GM06990 (cell line): ENCODE measurements at regions not wholly inside any gene's neighbourhood (a gene's known extent, or its start where the extent isn't known, plus 50 kb on each side); places are given as distances from the start of the nearest gene placed in this dataset.
"Not testable (repeated sequence)": the region's sequence is repeated elsewhere in the genome, so short reads cannot be mapped to it uniquely, and the experiment has no call there.

Source experiments
- DNase-seq: peaks from one replicate; pipeline ENCODE4 v3.0.0-alpha.2; 2011; ENCODE audit not compliant: insufficient read length; ENCODE audit errors: extremely low read depth
- H3K27me3 ChIP-seq: replicated peaks from 2 replicates; pipeline ENCODE4 v1.6.0; 2011; ENCODE audit warnings: low read length; ENCODE audit not compliant: control insufficient read depth, insufficient read depth
- H3K36me3 ChIP-seq: 2 replicates; pipeline ENCODE4 v1.5.1; 2011; ENCODE audit warnings: low read length; ENCODE audit not compliant: control insufficient read depth, insufficient read depth
- H3K4me3 ChIP-seq: replicated peaks from 2 replicates; pipeline ENCODE4 v1.5.1; 2011; ENCODE audit warnings: low read depth, mild to moderate bottlenecking, control low read depth, low read length
- CTCF ChIP-seq: IDR thresholded peaks from 2 replicates; pipeline ENCODE4 v1.5.1; 2011; ENCODE audit warnings: low read length, control low read depth, mild to moderate bottlenecking, inconsistent platforms; ENCODE audit not compliant: insufficient read depth, poor library complexity, severe bottlenecking

- not testable (repeated sequence) for H3K27me3 ChIP-seq, DNase-seq, H3K36me3 ChIP-seq, H3K4me3 ChIP-seq
Observed at GRCh38 chr16:16723819-16724519, 345.0 kb downstream of the NPIPA7 start.

- not testable (repeated sequence) for DNase-seq, H3K36me3 ChIP-seq, H3K4me3 ChIP-seq, H3K27me3 ChIP-seq
Observed at GRCh38 chr16:16727048-16727447, 348.1 kb downstream of the NPIPA7 start.

- not testable (repeated sequence) for H3K36me3 ChIP-seq, DNase-seq, H3K4me3 ChIP-seq, H3K27me3 ChIP-seq
Observed at GRCh38 chr16:16742573-16742972, 363.6 kb downstream of the NPIPA7 start.

DNA sequence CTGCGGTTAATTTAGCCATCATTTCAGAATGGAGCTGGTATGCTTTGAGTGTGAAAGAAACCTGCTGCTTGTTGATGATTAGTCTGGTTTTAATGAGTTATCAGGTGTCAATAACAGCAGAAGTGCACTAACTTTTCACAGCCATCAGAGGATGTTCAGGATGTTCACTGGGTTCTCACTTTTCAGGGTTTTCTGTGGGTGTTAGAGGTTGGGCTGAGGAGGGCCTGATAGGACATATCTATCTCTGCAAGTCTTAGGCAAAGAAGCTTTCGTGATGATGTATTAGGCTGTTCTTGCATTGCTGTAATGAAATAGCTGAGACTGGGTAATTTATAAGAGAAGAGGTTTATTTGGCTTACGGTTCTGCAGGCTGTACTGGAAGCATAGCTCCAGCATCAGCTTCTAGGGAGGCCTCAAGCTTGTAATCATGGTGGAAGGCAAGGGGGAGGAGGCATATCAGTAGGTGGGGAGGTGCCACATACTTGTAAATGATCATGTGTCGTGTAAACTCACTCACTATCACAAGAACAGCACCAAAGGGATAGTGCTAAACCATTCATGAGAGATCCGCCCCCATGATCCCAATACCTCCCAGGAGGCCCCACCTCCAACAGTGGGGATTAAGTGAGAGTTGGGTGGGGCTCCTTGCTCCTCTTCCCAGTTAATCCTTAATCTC, 376.2 kb downstream of the NPIPA7 start:
- not testable (repeated sequence) for DNase-seq, H3K27me3 ChIP-seq, H3K36me3 ChIP-seq, H3K4me3 ChIP-seq

DNA sequence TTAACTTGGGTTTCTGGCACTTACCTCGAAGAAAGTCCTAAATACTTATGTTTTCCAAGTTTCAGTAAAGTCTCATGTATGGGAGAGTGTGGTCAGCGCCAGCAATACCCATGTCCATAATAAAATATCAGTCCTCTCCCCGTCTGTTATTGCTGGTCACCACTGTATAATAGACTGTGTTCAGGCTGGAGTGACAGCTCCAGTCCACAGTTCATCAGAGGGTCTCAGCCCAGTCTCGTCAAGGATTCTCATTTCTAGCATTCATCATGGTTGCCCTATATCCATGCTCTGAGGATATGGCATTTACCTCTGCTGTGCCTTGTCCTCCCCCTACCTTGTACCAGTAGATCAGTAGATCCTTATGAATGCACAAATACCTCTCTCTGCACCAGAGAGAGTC, 384.5 kb downstream of the NPIPA7 start:
- Histone ChIP-seq H3K4me3 (no peak overlapping the region), H3K27me3 (no peaks in the 10 kb centered on the region), H3K36me3 (no peaks in the 10 kb centered on the region)
- no peak for TF ChIP-seq CTCF
- DNase-seq: no peak

GRCh38 chr16:16770717-16771116, 391.8 kb downstream of the NPIPA7 start:
- H3K4me3 ChIP-seq, H3K27me3 ChIP-seq, H3K36me3 ChIP-seq, DNase-seq: not testable (repeated sequence)

GRCh38 chr16:16774389-16774788, 395.4 kb downstream of the NPIPA7 start:
- DNase-seq: no peak
- no peak overlapping the region for H3K4me3 ChIP-seq
- H3K36me3 ChIP-seq: no peaks in the 10 kb centered on the region
- H3K27me3 ChIP-seq: no peaks in the 10 kb centered on the region
- TF ChIP-seq CTCF: no peak

- H3K4me3 ChIP-seq: no peak overlapping the region
- no peak for TF ChIP-seq CTCF
- no peaks in the 10 kb centered on the region for H3K27me3 ChIP-seq
- no peaks in the 10 kb centered on the region for H3K36me3 ChIP-seq
- no peak for DNase-seq
Observed at GRCh38 chr16:16778332-16778731, 399.4 kb downstream of the NPIPA7 start.
